ENCODE measurements at regions not wholly inside any gene's neighbourhood (a gene's known extent, or its start where the extent isn't known, plus 50 kb on each side); places are given as distances from the start of the nearest gene placed in this dataset.

DNA sequence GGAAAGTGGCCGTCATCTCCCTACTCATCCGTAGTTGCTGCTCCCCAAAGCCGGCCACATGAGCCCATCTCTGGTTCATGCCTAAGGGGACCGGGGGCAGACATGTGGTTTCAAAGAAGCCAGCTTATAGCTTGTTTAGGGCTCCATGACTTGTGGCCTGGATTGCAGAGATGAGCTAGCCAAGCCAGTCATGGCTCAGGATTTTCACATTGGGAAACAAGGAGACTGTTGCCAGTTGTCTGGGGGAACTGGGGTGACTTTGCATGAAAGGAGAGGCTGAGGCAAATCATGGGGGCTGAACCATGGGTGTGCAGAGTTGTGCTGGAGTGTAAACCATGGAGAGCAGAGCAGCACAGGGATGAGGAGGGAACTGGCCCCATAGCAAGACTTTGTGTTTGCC is 183.0 kb upstream of the APCDD1 start:
- Histone ChIP-seq H3K27ac (ENCODE audit: low read depth, low read length) (no peak overlapping the region), H3K27me3 (ENCODE audit: insufficient read depth, low read length) (peaks cover 11% of the 10 kb centered on the region), H3K79me2 (ENCODE audit: insufficient read depth, low read length) (no peaks in the 10 kb centered on the region), H3K9me3 (ENCODE audit: control insufficient read depth in 1 of 2, insufficient read depth in 1 of 2, low read depth in 1 of 2, low read length in 2 of 2) (no peaks in the 10 kb centered on the region), H3K4me1 (ENCODE audit: control insufficient read depth in 1 of 2, insufficient read depth in 2 of 2, low read length in 2 of 2) (no peaks in the 10 kb centered on the region), H3K4me3 (replicated peaks in 1 of 2; ENCODE audit: low read depth in 1 of 2, low read length in 2 of 2) (no peak overlapping the region), H3K36me3 (ENCODE audit: control insufficient read depth in 1 of 2, insufficient read depth in 2 of 2, low read length in 2 of 2) (no peaks in the 10 kb centered on the region), H4K20me1 (ENCODE audit: insufficient read depth) (no peaks in the 10 kb centered on the region), H2AFZ (ENCODE audit: low read depth, low read length, poor library complexity, severe bottlenecking) (no peak overlapping the region), H3K9me2 (ENCODE audit: insufficient read depth) (no peaks in the 10 kb centered on the region), H3K4me2 (ENCODE audit: low read length) (no peak overlapping the region), H3K9ac (ENCODE audit: low read length) (no peak overlapping the region)
- no peak for ATAC-seq
- ChIA-PET RAD21 (ENCODE audit: low non-redundant PET in 1 of 2, low total read pairs in 2 of 2, uncharacterized antibody in 2 of 2, unreplicated experiment in 2 of 2) (no interaction called here), CTCF (no interaction called here), POLR2A (no interaction called here)
- DNase-seq (ENCODE audit: low read depth, low spot score): no peak
- TF ChIP-seq RAD21 (IDR thresholded peaks at IDR 0.05; ENCODE audit: low read depth): no peak
- no peak for TF ChIP-seq SRF (IDR thresholded peaks at IDR 0.05; ENCODE audit: low read depth)
- TF ChIP-seq TCF7L2 (IDR thresholded peaks at IDR 0.05; ENCODE audit: borderline replicate concordance, extremely low read depth, insufficient read depth, insufficient read length): no peak
- no peak for TF ChIP-seq SP1 (IDR thresholded peaks at IDR 0.05; ENCODE audit: low read depth)
- TF ChIP-seq YY1 (IDR thresholded peaks at IDR 0.05; ENCODE audit: extremely low read depth, insufficient replicate concordance, low read depth, low read length): no peak
- no peak for TF ChIP-seq EGR1 (IDR thresholded peaks at IDR 0.05; ENCODE audit: low read depth)
- no peak for TF ChIP-seq POLR2AphosphoS5 (IDR thresholded peaks at IDR 0.05; ENCODE audit: low read depth, low read length)
- TF ChIP-seq ELF1 (IDR thresholded peaks at IDR 0.05; ENCODE audit: borderline replicate concordance, low read depth): no peak
- no peak for TF ChIP-seq EZH2phosphoT487 (IDR thresholded peaks at IDR 0.05; ENCODE audit: borderline replicate concordance)
- TF ChIP-seq JUND (IDR thresholded peaks at IDR 0.05): no peak
- TF ChIP-seq FOSL1 (IDR thresholded peaks at IDR 0.05; ENCODE audit: low read depth): no peak
- intact Hi-C loops (cut with micrococcal nuclease): no loop called here
- no TSS peak for BruUV-seq (replicated peaks)

DNA sequence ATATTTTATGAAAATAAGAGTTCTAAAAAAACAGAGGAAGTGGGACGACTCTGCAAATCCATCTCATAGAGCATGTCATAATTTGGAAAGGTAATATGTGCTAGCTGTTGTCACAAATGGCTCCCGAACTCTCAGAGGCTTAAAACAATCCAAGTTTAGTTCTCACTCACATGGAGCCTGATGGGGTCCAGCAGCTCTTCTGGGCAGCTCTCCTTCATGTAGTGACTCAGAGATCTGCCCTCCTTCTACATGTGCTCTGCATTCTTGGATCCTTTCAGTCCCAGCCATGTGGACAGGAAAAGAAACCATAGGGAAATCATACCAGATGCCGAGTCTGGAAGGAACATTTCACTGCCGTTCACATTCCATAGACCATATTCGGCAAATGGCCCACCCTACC is 180.1 kb upstream of the APCDD1 start:
- no peaks in the 10 kb centered on the region for H3K4me1 ChIP-seq (ENCODE audit: control insufficient read depth in 1 of 2, insufficient read depth in 2 of 2, low read length in 2 of 2)
- H3K36me3 ChIP-seq (ENCODE audit: control insufficient read depth in 1 of 2, insufficient read depth in 2 of 2, low read length in 2 of 2): no peaks in the 10 kb centered on the region
- DNase-seq (ENCODE audit: low read depth, low spot score) (no peak), ATAC-seq (no peak)
- RAD21 ChIA-PET (ENCODE audit: low non-redundant PET in 1 of 2, low total read pairs in 2 of 2, uncharacterized antibody in 2 of 2, unreplicated experiment in 2 of 2): no interaction called here
- POLR2A ChIA-PET: no interaction called here
- no peak overlapping the region for H3K27ac ChIP-seq (ENCODE audit: low read depth, low read length)
- CTCF ChIA-PET: no interaction called here
- BruUV-seq (replicated peaks): no TSS peak
- H3K4me3 ChIP-seq (replicated peaks in 1 of 2; ENCODE audit: low read depth in 1 of 2, low read length in 2 of 2): no peak overlapping the region
- H4K20me1 ChIP-seq (ENCODE audit: insufficient read depth): no peaks in the 10 kb centered on the region
- no peaks in the 10 kb centered on the region for H3K9me2 ChIP-seq (ENCODE audit: insufficient read depth)
- intact Hi-C loops (cut with micrococcal nuclease): no loop called here
- H2AFZ ChIP-seq (ENCODE audit: low read depth, low read length, poor library complexity, severe bottlenecking): no peak overlapping the region
- no peaks in the 10 kb centered on the region for H3K9me3 ChIP-seq (ENCODE audit: control insufficient read depth in 1 of 2, insufficient read depth in 1 of 2, low read depth in 1 of 2, low read length in 2 of 2)
- H3K9ac ChIP-seq (ENCODE audit: low read length): no peak overlapping the region
- H3K27me3 ChIP-seq (ENCODE audit: insufficient read depth, low read length): peaks cover 24% of the 10 kb centered on the region
- H3K79me2 ChIP-seq (ENCODE audit: insufficient read depth, low read length): no peaks in the 10 kb centered on the region
- no peak overlapping the region for H3K4me2 ChIP-seq (ENCODE audit: low read length)
- TF ChIP-seq, protein P1, sequence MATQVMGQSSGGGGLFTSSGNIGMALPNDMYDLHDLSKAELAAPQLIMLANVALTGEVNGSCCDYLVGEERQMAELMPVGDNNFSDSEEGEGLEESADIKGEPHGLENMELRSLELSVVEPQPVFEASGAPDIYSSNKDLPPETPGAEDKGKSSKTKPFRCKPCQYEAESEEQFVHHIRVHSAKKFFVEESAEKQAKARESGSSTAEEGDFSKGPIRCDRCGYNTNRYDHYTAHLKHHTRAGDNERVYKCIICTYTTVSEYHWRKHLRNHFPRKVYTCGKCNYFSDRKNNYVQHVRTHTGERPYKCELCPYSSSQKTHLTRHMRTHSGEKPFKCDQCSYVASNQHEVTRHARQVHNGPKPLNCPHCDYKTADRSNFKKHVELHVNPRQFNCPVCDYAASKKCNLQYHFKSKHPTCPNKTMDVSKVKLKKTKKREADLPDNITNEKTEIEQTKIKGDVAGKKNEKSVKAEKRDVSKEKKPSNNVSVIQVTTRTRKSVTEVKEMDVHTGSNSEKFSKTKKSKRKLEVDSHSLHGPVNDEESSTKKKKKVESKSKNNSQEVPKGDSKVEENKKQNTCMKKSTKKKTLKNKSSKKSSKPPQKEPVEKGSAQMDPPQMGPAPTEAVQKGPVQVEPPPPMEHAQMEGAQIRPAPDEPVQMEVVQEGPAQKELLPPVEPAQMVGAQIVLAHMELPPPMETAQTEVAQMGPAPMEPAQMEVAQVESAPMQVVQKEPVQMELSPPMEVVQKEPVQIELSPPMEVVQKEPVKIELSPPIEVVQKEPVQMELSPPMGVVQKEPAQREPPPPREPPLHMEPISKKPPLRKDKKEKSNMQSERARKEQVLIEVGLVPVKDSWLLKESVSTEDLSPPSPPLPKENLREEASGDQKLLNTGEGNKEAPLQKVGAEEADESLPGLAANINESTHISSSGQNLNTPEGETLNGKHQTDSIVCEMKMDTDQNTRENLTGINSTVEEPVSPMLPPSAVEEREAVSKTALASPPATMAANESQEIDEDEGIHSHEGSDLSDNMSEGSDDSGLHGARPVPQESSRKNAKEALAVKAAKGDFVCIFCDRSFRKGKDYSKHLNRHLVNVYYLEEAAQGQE (IDR thresholded peaks at IDR 0.05; ENCODE audit: low read depth): no peak
- no peak for TF ChIP-seq POLR2AphosphoS5 (IDR thresholded peaks at IDR 0.05; ENCODE audit: low read depth, low read length)
- no peak for TF ChIP-seq CBX3 (IDR thresholded peaks at IDR 0.05; ENCODE audit: low read depth)
- no peak for TF ChIP-seq SP1 (IDR thresholded peaks at IDR 0.05; ENCODE audit: low read depth)
- no peak for TF ChIP-seq SRF (IDR thresholded peaks at IDR 0.05; ENCODE audit: low read depth)
- no peak for TF ChIP-seq POLR2A (IDR thresholded peaks at IDR 0.05; ENCODE audit: borderline replicate concordance, extremely low read depth, insufficient read depth, insufficient read length)
- TF ChIP-seq EGR1 (IDR thresholded peaks at IDR 0.05; ENCODE audit: low read depth): no peak
- TF ChIP-seq, protein P2, sequence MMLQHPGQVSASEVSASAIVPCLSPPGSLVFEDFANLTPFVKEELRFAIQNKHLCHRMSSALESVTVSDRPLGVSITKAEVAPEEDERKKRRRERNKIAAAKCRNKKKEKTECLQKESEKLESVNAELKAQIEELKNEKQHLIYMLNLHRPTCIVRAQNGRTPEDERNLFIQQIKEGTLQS (IDR thresholded peaks at IDR 0.05): no peak
- no peak for TF ChIP-seq RAD21 (IDR thresholded peaks at IDR 0.05; ENCODE audit: low read depth)
- TF ChIP-seq, protein P3, sequence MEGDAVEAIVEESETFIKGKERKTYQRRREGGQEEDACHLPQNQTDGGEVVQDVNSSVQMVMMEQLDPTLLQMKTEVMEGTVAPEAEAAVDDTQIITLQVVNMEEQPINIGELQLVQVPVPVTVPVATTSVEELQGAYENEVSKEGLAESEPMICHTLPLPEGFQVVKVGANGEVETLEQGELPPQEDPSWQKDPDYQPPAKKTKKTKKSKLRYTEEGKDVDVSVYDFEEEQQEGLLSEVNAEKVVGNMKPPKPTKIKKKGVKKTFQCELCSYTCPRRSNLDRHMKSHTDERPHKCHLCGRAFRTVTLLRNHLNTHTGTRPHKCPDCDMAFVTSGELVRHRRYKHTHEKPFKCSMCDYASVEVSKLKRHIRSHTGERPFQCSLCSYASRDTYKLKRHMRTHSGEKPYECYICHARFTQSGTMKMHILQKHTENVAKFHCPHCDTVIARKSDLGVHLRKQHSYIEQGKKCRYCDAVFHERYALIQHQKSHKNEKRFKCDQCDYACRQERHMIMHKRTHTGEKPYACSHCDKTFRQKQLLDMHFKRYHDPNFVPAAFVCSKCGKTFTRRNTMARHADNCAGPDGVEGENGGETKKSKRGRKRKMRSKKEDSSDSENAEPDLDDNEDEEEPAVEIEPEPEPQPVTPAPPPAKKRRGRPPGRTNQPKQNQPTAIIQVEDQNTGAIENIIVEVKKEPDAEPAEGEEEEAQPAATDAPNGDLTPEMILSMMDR (IDR thresholded peaks at IDR 0.05 in 2 of 3, conservative IDR thresholded peaks at IDR 0.05 in 1 of 3; ENCODE audit: borderline replicate concordance in 1 of 3, insufficient read depth in 1 of 3, low read depth in 2 of 3, low read length in 2 of 3): no peak
- no peak for TF ChIP-seq EZH2 (IDR thresholded peaks at IDR 0.05)
- TF ChIP-seq SIN3A (IDR thresholded peaks at IDR 0.05; ENCODE audit: low read depth): no peak

All from HCT116 (cell line).